OCI-LY1 (cell line): ENCODE measurements at regions not wholly inside any gene's neighbourhood (a gene's known extent, or its start where the extent isn't known, plus 50 kb on each side); places are given as distances from the start of the nearest gene placed in this dataset.
"Not testable (repeated sequence)": the region's sequence is repeated elsewhere in the genome, so short reads cannot be mapped to it uniquely, and the experiment has no call there.

ENCODE experiments used
- H2AFZ ChIP-seq: fragments of 200-600 bp; sonication (generic), shearing (Covaris generic); 2 replicates; pipeline ENCODE4 v1.6.0; 2014; ENCODE audit warnings: antibody characterized with exemption, mild to moderate bottlenecking, low read length
- H3F3A ChIP-seq: fragments of 200-600 bp; sonication (generic), shearing (Covaris generic); 2 replicates; pipeline ENCODE4 v1.6.0; 2014; ENCODE audit warnings: mild to moderate bottlenecking, antibody characterized with exemption, low read length, moderate library complexity; ENCODE audit not compliant: insufficient read depth
- H3K27ac ChIP-seq: fragments of 200-600 bp; sonication (generic); 2 replicates; pipeline ENCODE4 v1.5.1; 2014; ENCODE audit warnings: low read length, mixed run types, mild to moderate bottlenecking, low read depth; ENCODE audit not compliant: poor library complexity, severe bottlenecking
- H3K27me3 ChIP-seq: fragments of 200-600 bp; sonication (generic); 2 replicates; pipeline ENCODE4 v1.6.0; 2014; ENCODE audit warnings: antibody characterized with exemption, mild to moderate bottlenecking, low read length, moderate library complexity; ENCODE audit not compliant: insufficient read depth
- H3K36me3 ChIP-seq: fragments of 200-600 bp; sonication (generic); 2 replicates; pipeline ENCODE4 v1.6.1; 2014; ENCODE audit warnings: mild to moderate bottlenecking, antibody characterized with exemption, low read length, moderate library complexity, mixed read lengths; ENCODE audit not compliant: insufficient read depth
- H3K4me1 ChIP-seq: fragments of 200-600 bp; sonication (generic); 2 replicates; pipeline ENCODE4 v1.5.1; 2014; ENCODE audit warnings: mild to moderate bottlenecking, low read length, moderate library complexity; ENCODE audit not compliant: insufficient read depth, severe bottlenecking
- H3K4me2 ChIP-seq: fragments of 200-600 bp; sonication (generic), shearing (Covaris generic); 2 replicates; pipeline ENCODE4 v1.6.1; 2014; ENCODE audit warnings: low read length
- H3K4me3 ChIP-seq: fragments of 200-600 bp; sonication (generic); 2 replicates; pipeline ENCODE4 v1.5.1; 2014; ENCODE audit warnings: low read length, low read depth, mild to moderate bottlenecking, mixed read lengths; ENCODE audit not compliant: poor library complexity, severe bottlenecking
- H3K79me2 ChIP-seq: fragments of 200-600 bp; shearing (Covaris generic); 2 replicates; pipeline ENCODE4 v1.6.1; 2016; ENCODE audit warnings: mixed run types, low read length, mixed read lengths; ENCODE audit not compliant: insufficient read depth
- H3K9ac ChIP-seq: fragments of 200-600 bp; sonication (generic), shearing (Covaris generic); 2 replicates; pipeline ENCODE4 v1.6.1; 2014; ENCODE audit warnings: mild to moderate bottlenecking, low read length, mixed read lengths
- H3K9me2 ChIP-seq: fragments of 200-600 bp; sonication (generic), shearing (Covaris generic); 2 replicates; pipeline ENCODE4 v1.6.1; 2014; ENCODE audit warnings: low read depth, mild to moderate bottlenecking, low read length, mixed read lengths
- H3K9me3 ChIP-seq: fragments of 200-600 bp; shearing (Covaris generic); 2 replicates; pipeline ENCODE4 v1.6.1; 2014; ENCODE audit warnings: low read length, mixed read lengths
- H4K20me1 ChIP-seq: fragments of 200-600 bp; sonication (generic), shearing (Covaris generic); 2 replicates; pipeline ENCODE4 v1.6.0; 2016; ENCODE audit warnings: mild to moderate bottlenecking, low read length; ENCODE audit not compliant: insufficient read depth
- EZH2 ChIP-seq: fragments of 200-600 bp; sonication (generic), shearing (Covaris generic); IDR thresholded peaks from 2 replicates; pipeline ENCODE4 v1.8.0; 2017; ENCODE audit warnings: borderline replicate concordance, mixed run types, mild to moderate bottlenecking, antibody characterized with exemption, low read length, moderate library complexity, mixed read lengths
- TF ChIP-seq, protein P1 (sequence below): fragments of 200-600 bp; sonication (generic), shearing (Covaris generic); IDR thresholded peaks from 2 replicates; pipeline ENCODE4 v1.5.1; 2017; ENCODE audit warnings: mild to moderate bottlenecking, antibody characterized with exemption, low read length, moderate library complexity, mixed read lengths

- H4K20me1 ChIP-seq: no peaks in the 10 kb centered on the region
- H3K27ac ChIP-seq: no peak overlapping the region
- H2AFZ ChIP-seq: no peak overlapping the region
- no peak for TF ChIP-seq EZH2
- TF ChIP-seq, protein P1, sequence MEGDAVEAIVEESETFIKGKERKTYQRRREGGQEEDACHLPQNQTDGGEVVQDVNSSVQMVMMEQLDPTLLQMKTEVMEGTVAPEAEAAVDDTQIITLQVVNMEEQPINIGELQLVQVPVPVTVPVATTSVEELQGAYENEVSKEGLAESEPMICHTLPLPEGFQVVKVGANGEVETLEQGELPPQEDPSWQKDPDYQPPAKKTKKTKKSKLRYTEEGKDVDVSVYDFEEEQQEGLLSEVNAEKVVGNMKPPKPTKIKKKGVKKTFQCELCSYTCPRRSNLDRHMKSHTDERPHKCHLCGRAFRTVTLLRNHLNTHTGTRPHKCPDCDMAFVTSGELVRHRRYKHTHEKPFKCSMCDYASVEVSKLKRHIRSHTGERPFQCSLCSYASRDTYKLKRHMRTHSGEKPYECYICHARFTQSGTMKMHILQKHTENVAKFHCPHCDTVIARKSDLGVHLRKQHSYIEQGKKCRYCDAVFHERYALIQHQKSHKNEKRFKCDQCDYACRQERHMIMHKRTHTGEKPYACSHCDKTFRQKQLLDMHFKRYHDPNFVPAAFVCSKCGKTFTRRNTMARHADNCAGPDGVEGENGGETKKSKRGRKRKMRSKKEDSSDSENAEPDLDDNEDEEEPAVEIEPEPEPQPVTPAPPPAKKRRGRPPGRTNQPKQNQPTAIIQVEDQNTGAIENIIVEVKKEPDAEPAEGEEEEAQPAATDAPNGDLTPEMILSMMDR: no peak
- H3F3A ChIP-seq: no peaks in the 10 kb centered on the region
- no peak overlapping the region for H3K4me3 ChIP-seq
- H3K4me1 ChIP-seq: no peaks in the 10 kb centered on the region
- 0 out of 2 replicates have a peak, but pooled peaks cover 2% of the 10 kb centered on the region for H3K9me3 ChIP-seq
- H3K36me3 ChIP-seq: no peaks in the 10 kb centered on the region; the same call in 1 of the 2 replicates
- H3K4me2 ChIP-seq: no peak overlapping the region
- no peaks in the 10 kb centered on the region for H3K79me2 ChIP-seq
- H3K27me3 ChIP-seq: no peaks in the 10 kb centered on the region
- H3K9ac ChIP-seq: no peak overlapping the region
- H3K9me2 ChIP-seq: no peaks in the 10 kb centered on the region
Observed at GRCh38 chr3:187858711-187859110, 113.4 kb upstream of the BCL6 start.

GRCh38 chr3:187862701-187863277, 117.5 kb upstream of the BCL6 start:
- not testable (repeated sequence) for H3K27me3 ChIP-seq, H3K4me2 ChIP-seq, H3K9ac ChIP-seq, H3K27ac ChIP-seq, H3K36me3 ChIP-seq, H4K20me1 ChIP-seq, H3K4me1 ChIP-seq, H3K9me2 ChIP-seq, H3K79me2 ChIP-seq, H2AFZ ChIP-seq, H3K9me3 ChIP-seq, H3F3A ChIP-seq, H3K4me3 ChIP-seq

GRCh38 chr3:187870360-187871203, 125.3 kb upstream of the BCL6 start:
- Histone ChIP-seq H3F3A (no peaks in the 10 kb centered on the region), H3K9ac (no peak overlapping the region), H2AFZ (no peak overlapping the region), H4K20me1 (no peaks in the 10 kb centered on the region), H3K9me2 (no peaks in the 10 kb centered on the region), H3K4me1 (peaks cover 12% of the 10 kb centered on the region), H3K27me3 (no peaks in the 10 kb centered on the region), H3K4me2 (no peak overlapping the region), H3K27ac (no peak overlapping the region), H3K79me2 (no peaks in the 10 kb centered on the region), H3K9me3 (no peaks in the 10 kb centered on the region), H3K4me3 (no peak overlapping the region), H3K36me3 (no peaks in the 10 kb centered on the region)
- TF ChIP-seq, protein P1: no peak
- no peak for TF ChIP-seq EZH2
